Left forelimb (tissue), 1 donor: ENCODE measurements at regions not wholly inside any gene's neighbourhood (a gene's known extent, or its start where the extent isn't known, plus 50 kb on each side); places are given as distances from the start of the nearest gene placed in this dataset.

ENCODE experiments used
- DNase-seq: peaks from one replicate; pipeline ENCODE4 v3.0.0-alpha.2; 2018; ENCODE audit warnings: low spot score

GRCh38 chr9:551986-552929 is 289.2 kb upstream of the DMRT1 start:
- DNase-seq = no peak

GRCh38 chr9:555493-555892 is 286.0 kb upstream of the DMRT1 start:
- DNase-seq = no peak

- no peak for DNase-seq
Observed at GRCh38 chr9:556199-556598, 285.3 kb upstream of the DMRT1 start.

GRCh38 chr9:556675-557074 is 284.8 kb upstream of the DMRT1 start:
- DNase-seq = no peak

GRCh38 chr9:557601-558201 is 283.8 kb upstream of the DMRT1 start:
- DNase-seq = no peak

GRCh38 chr9:561427-561826 is 280.1 kb upstream of the DMRT1 start:
- no peak for DNase-seq

GRCh38 chr9:563200-563599 is 278.3 kb upstream of the DMRT1 start:
- DNase-seq = no peak

- DNase-seq = no peak
Observed at GRCh38 chr9:565528-565927, 276.0 kb upstream of the DMRT1 start.

GRCh38 chr9:567128-567746 is 274.3 kb upstream of the DMRT1 start:
- no peak for DNase-seq

- DNase-seq = no peak
Observed at GRCh38 chr9:567747-568305, 273.7 kb upstream of the DMRT1 start.

GRCh38 chr9:569296-569695 is 272.2 kb upstream of the DMRT1 start:
- no peak for DNase-seq

GRCh38 chr9:570187-570586 is 271.3 kb upstream of the DMRT1 start:
- no peak for DNase-seq

GRCh38 chr9:571066-571465 is 270.4 kb upstream of the DMRT1 start:
- no peak for DNase-seq

- DNase-seq = no peak
Observed at GRCh38 chr9:571741-572140, 269.8 kb upstream of the DMRT1 start.

- DNase-seq = no peak
Observed at GRCh38 chr9:573691-574410, 267.6 kb upstream of the DMRT1 start.

- no peak for DNase-seq
Observed at GRCh38 chr9:575139-575538, 266.4 kb upstream of the DMRT1 start.

GRCh38 chr9:580652-581342 is 260.7 kb upstream of the DMRT1 start:
- no peak for DNase-seq

GRCh38 chr9:581673-582497 is 259.6 kb upstream of the DMRT1 start:
- DNase-seq = no peak

- DNase-seq = no peak
Observed at GRCh38 chr9:582775-583174, 258.7 kb upstream of the DMRT1 start.

- no peak for DNase-seq
Observed at GRCh38 chr9:587527-587926, 254.0 kb upstream of the DMRT1 start.

GRCh38 chr9:588981-589380 is 252.5 kb upstream of the DMRT1 start:
- DNase-seq = no peak
